Neural crest cell (in vitro differentiated cells): ENCODE measurements at regions not wholly inside any gene's neighbourhood (a gene's known extent, or its start where the extent isn't known, plus 50 kb on each side); places are given as distances from the start of the nearest gene placed in this dataset.

Source experiments
- DNase-seq: peaks from one replicate; pipeline ENCODE4 v3.0.0; 2021; ENCODE audit warnings: low read depth, mixed read lengths, low spot score
- H3K27ac Mint-ChIP-seq: one replicate; pipeline ENCODE4 v1.8.0; 2021; ENCODE audit warnings: mild to moderate bottlenecking, mixed read lengths; ENCODE audit not compliant: unreplicated experiment
- H3K27me3 Mint-ChIP-seq: 2 replicates; pipeline ENCODE4 v1.8.0; 2021; ENCODE audit warnings: low read depth, mild to moderate bottlenecking, mixed read lengths
- H3K36me3 Mint-ChIP-seq: 2 replicates; pipeline ENCODE4 v1.8.0; 2021; ENCODE audit warnings: low read depth, mild to moderate bottlenecking, mixed read lengths
- H3K4me1 Mint-ChIP-seq: 2 replicates; pipeline ENCODE4 v1.8.0; 2021; ENCODE audit warnings: mixed read lengths
- H3K4me3 Mint-ChIP-seq: one replicate; pipeline ENCODE4 v1.8.0; 2021; ENCODE audit warnings: mild to moderate bottlenecking, mixed read lengths
- H3K9me3 Mint-ChIP-seq: 2 replicates; pipeline ENCODE4 v1.8.0; 2021; ENCODE audit warnings: mixed read lengths
- TF ChIP-seq, protein P1 (sequence below): fragments of 200-600 bp; sonication (generic); conservative IDR thresholded peaks from 2 replicates; pipeline ENCODE4 v1.5.0; 2021; ENCODE audit warnings: antibody characterized with exemption, mild to moderate bottlenecking

DNA sequence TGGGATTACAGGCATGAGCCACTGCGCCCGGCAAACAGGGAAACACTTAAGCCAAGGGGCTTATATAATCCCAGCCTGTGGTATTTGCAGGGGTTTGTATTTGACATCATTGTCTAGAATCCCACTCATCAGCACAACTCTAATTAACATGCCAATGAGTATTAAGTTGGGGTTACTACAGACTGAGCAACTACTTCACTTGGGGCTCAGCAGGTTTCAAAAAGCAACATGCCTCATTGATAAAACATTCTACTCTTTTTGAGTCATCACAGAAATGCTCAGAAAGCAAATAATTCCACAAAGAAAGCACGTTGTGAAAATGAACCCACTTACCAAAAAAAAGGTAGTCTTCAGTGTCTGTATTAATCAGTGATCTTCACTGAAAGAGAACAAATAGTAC is 236.9 kb upstream of the CELF2 start:
- no peak overlapping the region for H3K27ac Mint-ChIP-seq
- no peaks in the 10 kb centered on the region for H3K36me3 Mint-ChIP-seq
- peaks cover 13% of the 10 kb centered on the region for H3K9me3 Mint-ChIP-seq
- H3K4me3 Mint-ChIP-seq: no peak overlapping the region
- H3K27me3 Mint-ChIP-seq: no peaks in the 10 kb centered on the region
- TF ChIP-seq, protein P1, sequence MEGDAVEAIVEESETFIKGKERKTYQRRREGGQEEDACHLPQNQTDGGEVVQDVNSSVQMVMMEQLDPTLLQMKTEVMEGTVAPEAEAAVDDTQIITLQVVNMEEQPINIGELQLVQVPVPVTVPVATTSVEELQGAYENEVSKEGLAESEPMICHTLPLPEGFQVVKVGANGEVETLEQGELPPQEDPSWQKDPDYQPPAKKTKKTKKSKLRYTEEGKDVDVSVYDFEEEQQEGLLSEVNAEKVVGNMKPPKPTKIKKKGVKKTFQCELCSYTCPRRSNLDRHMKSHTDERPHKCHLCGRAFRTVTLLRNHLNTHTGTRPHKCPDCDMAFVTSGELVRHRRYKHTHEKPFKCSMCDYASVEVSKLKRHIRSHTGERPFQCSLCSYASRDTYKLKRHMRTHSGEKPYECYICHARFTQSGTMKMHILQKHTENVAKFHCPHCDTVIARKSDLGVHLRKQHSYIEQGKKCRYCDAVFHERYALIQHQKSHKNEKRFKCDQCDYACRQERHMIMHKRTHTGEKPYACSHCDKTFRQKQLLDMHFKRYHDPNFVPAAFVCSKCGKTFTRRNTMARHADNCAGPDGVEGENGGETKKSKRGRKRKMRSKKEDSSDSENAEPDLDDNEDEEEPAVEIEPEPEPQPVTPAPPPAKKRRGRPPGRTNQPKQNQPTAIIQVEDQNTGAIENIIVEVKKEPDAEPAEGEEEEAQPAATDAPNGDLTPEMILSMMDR: no peak
- H3K4me1 Mint-ChIP-seq: peaks cover 13% of the 10 kb centered on the region
- no peak for DNase-seq

DNA sequence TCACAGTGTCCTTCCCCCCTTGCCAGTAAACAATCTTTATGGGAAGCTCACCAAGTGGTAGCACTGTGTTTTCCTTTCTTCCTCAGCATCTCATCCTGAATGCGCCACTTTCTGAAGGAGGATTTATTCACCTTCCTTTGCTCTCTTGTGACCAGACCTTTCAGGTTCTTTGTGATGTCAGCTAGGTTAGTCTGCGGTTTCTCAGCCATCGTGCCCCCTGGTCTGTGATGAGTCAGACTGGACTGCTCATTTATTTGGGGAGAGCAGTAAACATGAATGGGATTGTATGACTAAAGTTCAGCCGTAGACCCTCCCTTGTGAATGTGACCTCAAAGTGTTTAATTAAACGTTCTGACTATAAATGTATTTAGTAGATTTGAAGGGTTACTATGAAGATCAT is 235.1 kb upstream of the CELF2 start:
- no peaks in the 10 kb centered on the region for H3K36me3 Mint-ChIP-seq
- no peak overlapping the region for H3K27ac Mint-ChIP-seq
- TF ChIP-seq, protein P1: no peak
- H3K4me1 Mint-ChIP-seq: peaks cover 4% of the 10 kb centered on the region
- no peaks in the 10 kb centered on the region for H3K27me3 Mint-ChIP-seq
- DNase-seq: no peak
- H3K4me3 Mint-ChIP-seq: no peak overlapping the region
- H3K9me3 Mint-ChIP-seq: peaks cover 10% of the 10 kb centered on the region

DNA sequence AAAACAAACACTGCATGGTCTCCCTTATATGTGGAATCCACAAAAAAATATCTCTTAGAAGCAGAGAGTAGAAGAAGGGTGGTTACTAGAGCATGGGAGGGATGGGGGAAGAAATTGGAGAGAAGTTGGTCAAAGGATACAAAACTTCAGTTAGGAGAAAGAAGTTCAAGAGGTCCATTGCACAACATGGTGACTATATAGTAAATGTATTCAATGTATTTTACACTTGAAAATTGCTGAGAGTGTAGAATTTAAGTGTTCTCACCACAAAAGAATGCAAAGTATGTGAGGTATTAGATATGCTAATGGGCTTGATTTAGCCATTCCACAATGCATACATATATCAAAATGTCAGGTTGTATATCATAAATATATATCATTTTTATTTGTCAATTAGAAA is 232.0 kb upstream of the CELF2 start:
- H3K4me1 Mint-ChIP-seq: peaks cover 4% of the 10 kb centered on the region
- H3K36me3 Mint-ChIP-seq: no peaks in the 10 kb centered on the region
- TF ChIP-seq, protein P1: no peak
- H3K9me3 Mint-ChIP-seq: peaks cover 8% of the 10 kb centered on the region
- H3K27ac Mint-ChIP-seq: no peak overlapping the region
- H3K27me3 Mint-ChIP-seq: no peaks in the 10 kb centered on the region
- no peak overlapping the region for H3K4me3 Mint-ChIP-seq
- no peak for DNase-seq

DNA sequence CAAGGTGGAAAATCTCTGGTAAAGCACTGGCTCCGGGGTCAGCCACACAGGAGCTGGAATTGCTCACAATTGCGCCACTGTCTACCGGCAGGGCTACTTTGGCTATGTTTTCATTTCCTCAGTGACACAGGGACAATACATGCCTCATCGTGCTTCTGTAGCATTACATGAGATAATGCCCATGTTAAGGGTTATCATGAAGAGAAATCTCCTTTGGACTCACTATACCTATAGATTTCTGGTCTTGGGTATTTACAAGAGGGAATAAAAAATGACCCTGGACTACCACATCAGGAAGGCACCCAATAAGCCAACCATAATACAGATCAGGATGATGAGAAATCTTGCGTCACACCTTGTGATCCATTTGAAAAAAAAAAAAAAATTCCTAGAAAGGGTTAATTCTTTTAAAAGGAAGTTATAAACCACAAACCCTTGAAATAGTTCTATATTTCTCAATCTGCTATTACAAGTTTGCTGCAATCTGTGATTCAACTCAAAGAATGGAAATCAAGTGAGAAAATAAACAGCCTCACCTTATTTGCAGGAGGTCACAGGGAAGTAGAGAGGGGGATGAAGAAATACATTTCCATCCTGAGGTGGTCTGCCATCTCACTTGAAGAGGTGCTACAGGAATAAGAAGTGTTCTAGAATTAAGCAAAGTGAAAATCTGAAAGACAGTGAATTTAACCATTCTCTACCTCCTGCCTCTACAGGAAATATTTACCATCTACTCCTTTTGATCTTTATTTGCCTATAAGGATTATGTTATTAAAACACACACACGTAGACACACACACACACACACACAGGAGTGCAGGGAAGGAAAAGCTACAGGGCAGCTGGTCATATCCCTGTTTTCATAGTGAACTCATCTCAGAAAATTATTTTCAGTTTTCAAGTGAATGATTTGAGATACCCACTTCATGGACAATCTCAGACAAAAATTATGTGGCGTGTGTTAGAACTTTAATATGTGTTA is 231.3 kb upstream of the CELF2 start:
- no peak overlapping the region for H3K4me3 Mint-ChIP-seq
- H3K4me1 Mint-ChIP-seq: peaks cover 4% of the 10 kb centered on the region
- no peaks in the 10 kb centered on the region for H3K27me3 Mint-ChIP-seq
- DNase-seq: no peak
- no peaks in the 10 kb centered on the region for H3K36me3 Mint-ChIP-seq
- H3K27ac Mint-ChIP-seq: no peak overlapping the region
- TF ChIP-seq, protein P1: no peak
- peaks cover 8% of the 10 kb centered on the region for H3K9me3 Mint-ChIP-seq

DNA sequence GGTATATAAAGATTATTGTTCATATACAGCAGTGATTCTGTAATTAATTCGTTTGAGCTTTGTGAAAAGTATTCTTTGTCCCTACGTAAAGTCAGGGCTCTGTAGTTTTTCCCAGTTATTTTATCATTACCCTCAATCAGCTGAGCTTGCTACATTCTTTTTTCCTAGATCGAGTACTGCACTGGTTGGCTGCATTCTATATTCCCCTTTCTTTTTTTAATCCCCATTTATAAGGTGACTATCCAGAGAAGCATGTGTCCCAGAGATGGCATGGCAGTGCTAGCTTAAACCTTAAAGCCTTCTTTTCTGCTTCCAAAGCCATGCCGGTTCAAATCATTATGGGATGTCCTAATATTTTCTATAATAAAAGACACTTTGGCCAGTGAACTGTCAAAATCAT is 230.1 kb upstream of the CELF2 start:
- no peak overlapping the region for H3K27ac Mint-ChIP-seq
- DNase-seq: no peak
- H3K4me1 Mint-ChIP-seq: peaks cover 14% of the 10 kb centered on the region
- TF ChIP-seq, protein P1: no peak
- H3K9me3 Mint-ChIP-seq: peaks cover 8% of the 10 kb centered on the region
- no peaks in the 10 kb centered on the region for H3K27me3 Mint-ChIP-seq
- no peaks in the 10 kb centered on the region for H3K36me3 Mint-ChIP-seq
- H3K4me3 Mint-ChIP-seq: no peak overlapping the region
